Left lung (tissue), 4 donors: ENCODE measurements at regions not wholly inside any gene's neighbourhood (a gene's known extent, or its start where the extent isn't known, plus 50 kb on each side); places are given as distances from the start of the nearest gene placed in this dataset.

Source experiments
- ATAC-seq: fragments of 200-7000 bp; cut with Tn5 transposase; one replicate; pipeline ENCODE4 v1.9.1; 2020; ENCODE audit warnings: moderate library complexity
- DNase-seq, 4 donors: peaks; one replicate each; pipeline ENCODE4 v3.0.0-alpha.2; 2013 to 2020
- H3K27ac ChIP-seq, 2 donors: fragments of 200-600 bp; sonication (generic) in 1 of 2; one replicate each; pipeline versions ENCODE4 v1.5.0 to v1.8.0; 2020 to 2021
- H3K27me3 ChIP-seq, 2 donors: fragments of 200-600 bp; sonication (generic) in 1 of 2; one replicate each; pipeline versions ENCODE4 v1.5.0 to v1.8.0; 2020 to 2021
- H3K36me3 ChIP-seq, 2 donors: fragments of 200-600 bp; sonication (generic) in 1 of 2; one replicate each; pipeline versions ENCODE4 v1.5.0 to v1.8.0; 2020 to 2021
- H3K4me1 ChIP-seq, 2 donors: fragments of 200-600 bp; one replicate each; pipeline ENCODE4 v1.8.0; 2021
- H3K4me3 ChIP-seq, 2 donors: fragments of 200-600 bp; sonication (generic) in 1 of 2; one replicate each; pipeline versions ENCODE4 v1.5.0 to v1.8.0; 2020 to 2021; ENCODE audit warnings: mild to moderate bottlenecking in 1 of 2
- H3K9me3 ChIP-seq, 2 donors: fragments of 200-600 bp; sonication (generic) in 1 of 2; one replicate each; pipeline versions ENCODE4 v1.5.0 to v1.8.0; 2020 to 2021
- CTCF ChIP-seq, 2 donors: fragments of 200-600 bp; sonication (generic) in 1 of 2; IDR thresholded peaks; one replicate each; pipeline versions ENCODE4 v1.5.0 to v1.8.0; 2021; ENCODE audit warnings: antibody characterized with exemption in 2 of 2
- intact Hi-C, 2 donors: fragments of 100-400 bp; cut with DNase I; formaldehyde crosslinking; loops; one replicate each; pipeline versions ENCODE4 v1.11.2 to v1.14.2; 2022
- donor health status: DM: no; HTN: yes; CAD: no.
- donor health status: DM: no; HTN: no; CAD: no.

DNA sequence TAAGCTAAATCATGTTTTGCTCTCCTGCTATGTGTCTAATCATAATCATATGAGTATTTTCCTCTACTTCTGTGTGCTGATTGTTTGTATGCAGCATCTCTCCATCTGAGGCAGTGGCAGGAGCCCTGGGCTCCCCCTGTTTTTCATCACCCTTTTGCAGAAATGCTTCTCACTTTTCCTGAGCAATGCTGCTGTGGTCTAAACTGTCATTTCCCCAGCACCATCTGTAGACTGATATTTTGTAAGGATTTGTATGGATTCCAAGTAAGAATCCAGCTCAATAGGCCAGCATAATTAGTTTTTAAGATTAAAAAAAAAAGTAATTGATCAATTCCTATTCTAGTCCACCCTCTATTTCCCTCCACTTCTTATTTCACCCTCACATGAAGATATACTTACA is 257.0 kb upstream of the CPHXL start:
- DNase-seq (no peak), ATAC-seq (no peak)
- Histone ChIP-seq H3K27me3 (no peaks in the 10 kb centered on the region), H3K4me3 (no peak overlapping the region), H3K9me3 (peaks cover 4 to 11% of the 10 kb centered on the region in 2 donors), H3K36me3 (no peaks in the 10 kb centered on the region), H3K4me1 (no peaks in the 10 kb centered on the region), H3K27ac (no peak overlapping the region)
- intact Hi-C loops = no loop called here
- no peak for TF ChIP-seq CTCF (IDR thresholded peaks at IDR 0.05)

DNA sequence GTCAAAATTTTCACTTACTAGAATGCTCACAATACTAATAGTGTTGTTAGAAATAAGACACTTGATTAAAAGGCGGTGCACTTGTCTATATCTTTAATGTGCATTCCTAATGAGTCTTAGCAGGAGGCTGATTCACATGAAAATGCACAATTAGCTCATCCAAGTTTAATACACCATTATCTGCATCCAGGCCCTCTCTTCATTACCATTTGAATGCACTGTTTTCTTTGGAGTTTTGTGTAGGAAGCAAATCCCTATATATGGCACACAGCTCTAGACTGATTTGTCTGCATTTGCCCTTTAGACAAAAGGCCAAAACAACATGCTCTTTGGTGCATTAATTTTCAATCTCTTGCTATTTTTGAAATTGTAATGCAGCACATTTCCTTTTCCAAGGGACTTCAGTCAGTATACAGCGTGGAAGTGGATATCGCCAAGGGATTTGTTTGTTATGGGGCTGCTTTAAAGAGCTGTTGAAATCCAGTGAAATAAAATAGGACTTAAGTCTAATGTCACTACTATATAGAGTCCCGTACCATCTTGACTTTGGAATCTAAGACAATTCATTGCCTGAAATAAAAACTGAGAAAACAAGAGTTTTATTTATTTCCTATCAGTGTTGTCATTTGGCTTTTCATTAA is 257.6 kb upstream of the CPHXL start:
- no peaks in the 10 kb centered on the region for H3K27me3 ChIP-seq
- H3K4me3 ChIP-seq = no peak overlapping the region
- DNase-seq = no peak
- no peaks in the 10 kb centered on the region for H3K36me3 ChIP-seq
- no peak overlapping the region for H3K27ac ChIP-seq
- H3K4me1 ChIP-seq = no peaks in the 10 kb centered on the region
- intact Hi-C loops = no loop called here
- H3K9me3 ChIP-seq = peaks cover 4 to 11% of the 10 kb centered on the region in 2 donors
- no peak for ATAC-seq
- no peak for TF ChIP-seq CTCF (IDR thresholded peaks at IDR 0.05)

DNA sequence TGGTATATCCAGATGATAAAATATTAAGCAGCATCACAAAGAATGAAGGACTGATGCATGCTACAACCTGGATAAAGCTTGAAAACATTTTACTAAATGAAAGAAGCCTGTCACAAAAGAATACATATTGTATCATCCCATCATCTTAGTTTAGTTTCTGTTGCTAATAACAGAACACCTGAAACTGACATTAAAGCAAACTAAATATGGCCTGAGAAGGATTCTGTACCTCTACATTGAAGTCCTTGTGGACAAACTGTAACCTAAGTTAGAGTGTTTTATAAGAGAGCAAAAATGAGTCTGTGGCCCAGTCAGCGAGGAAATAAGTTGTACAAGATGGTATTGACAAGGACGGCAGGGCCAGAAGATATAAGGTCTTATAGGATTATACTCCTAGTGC is 261.0 kb upstream of the CPHXL start:
- intact Hi-C loops = no loop called here
- Histone ChIP-seq H3K4me1 (no peaks in the 10 kb centered on the region), H3K4me3 (no peak overlapping the region), H3K27ac (no peak overlapping the region), H3K27me3 (no peaks in the 10 kb centered on the region), H3K36me3 (no peaks in the 10 kb centered on the region), H3K9me3 (peaks cover 0 to 11% of the 10 kb centered on the region in 2 donors)
- ATAC-seq (no peak), DNase-seq (no peak)
- no peak for TF ChIP-seq CTCF (IDR thresholded peaks at IDR 0.05)

DNA sequence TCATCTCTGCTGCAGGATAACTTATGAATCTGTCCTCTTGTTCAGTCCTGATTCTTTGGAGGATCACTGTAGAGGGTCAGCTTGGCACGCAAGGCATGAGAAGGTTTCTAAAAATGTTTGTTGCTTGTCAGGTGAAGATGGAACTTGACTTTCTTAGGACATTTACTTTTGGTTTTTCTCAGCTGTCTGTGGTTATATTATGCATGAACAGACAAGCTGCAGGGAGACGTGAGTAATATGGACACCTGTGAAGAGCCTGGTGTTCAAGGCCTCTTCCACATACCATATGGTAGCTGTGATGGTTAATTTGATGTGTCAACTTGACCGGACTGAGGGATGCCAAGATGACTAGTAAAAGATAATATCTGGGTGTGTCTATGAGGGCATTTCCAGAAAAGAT is 270.2 kb upstream of the CPHXL start:
- Histone ChIP-seq H3K36me3 (no peaks in the 10 kb centered on the region), H3K9me3 (peaks cover 0 to 3% of the 10 kb centered on the region in 2 donors), H3K27me3 (no peaks in the 10 kb centered on the region), H3K4me1 (no peaks in the 10 kb centered on the region), H3K27ac (no peak overlapping the region), H3K4me3 (no peak overlapping the region)
- intact Hi-C loops = no loop called here
- TF ChIP-seq CTCF (IDR thresholded peaks at IDR 0.05) = no peak
- DNase-seq (no peak), ATAC-seq (no peak)

- Histone ChIP-seq H3K9me3 (peaks cover 0 to 3% of the 10 kb centered on the region in 2 donors), H3K27ac (no peak overlapping the region), H3K4me1 (no peaks in the 10 kb centered on the region), H3K27me3 (no peaks in the 10 kb centered on the region), H3K4me3 (no peak overlapping the region), H3K36me3 (no peaks in the 10 kb centered on the region)
- no peak for DNase-seq
- no peak for ATAC-seq
- intact Hi-C loops = no loop called here
- TF ChIP-seq CTCF (IDR thresholded peaks at IDR 0.05) = no peak
Observed at GRCh38 chr16:75997606-75998005, 271.3 kb upstream of the CPHXL start.
